Stimulated activated CD4-positive, alpha-beta T cell treated with anti-CD3 and anti-CD28 coated beads, TNF-alpha, amount 100 ng/mL, for 1 hour (primary cell): ENCODE measurements at regions not wholly inside any gene's neighbourhood (a gene's known extent, or its start where the extent isn't known, plus 50 kb on each side); places are given as distances from the start of the nearest gene placed in this dataset.

Source experiments
- DNase-seq, 3 donors: peaks; one replicate each; pipeline ENCODE4 v3.0.0-alpha.2; 2020; ENCODE audit warnings: low read depth in 3 of 3, low spot score in 1 of 3

DNA sequence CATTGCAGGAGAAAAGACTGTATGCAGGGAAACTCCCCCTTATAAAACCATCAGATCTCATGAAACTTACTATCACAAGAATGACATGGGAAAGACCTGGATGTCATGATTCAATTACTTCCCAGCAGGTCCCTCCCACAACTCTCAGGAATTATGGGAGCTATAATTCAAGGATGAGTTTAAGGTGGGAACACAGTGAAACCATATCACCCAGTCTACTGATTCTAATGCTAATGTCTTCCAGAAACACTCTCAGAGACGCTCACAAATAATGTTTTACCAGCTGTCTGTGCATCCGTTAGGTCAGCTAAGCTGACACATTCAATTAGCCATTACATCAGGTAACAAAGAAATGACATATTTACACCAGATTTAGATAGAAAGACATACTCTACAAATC, 637.9 kb downstream of the NLGN4Y start:
- DNase-seq, result no peak

DNA sequence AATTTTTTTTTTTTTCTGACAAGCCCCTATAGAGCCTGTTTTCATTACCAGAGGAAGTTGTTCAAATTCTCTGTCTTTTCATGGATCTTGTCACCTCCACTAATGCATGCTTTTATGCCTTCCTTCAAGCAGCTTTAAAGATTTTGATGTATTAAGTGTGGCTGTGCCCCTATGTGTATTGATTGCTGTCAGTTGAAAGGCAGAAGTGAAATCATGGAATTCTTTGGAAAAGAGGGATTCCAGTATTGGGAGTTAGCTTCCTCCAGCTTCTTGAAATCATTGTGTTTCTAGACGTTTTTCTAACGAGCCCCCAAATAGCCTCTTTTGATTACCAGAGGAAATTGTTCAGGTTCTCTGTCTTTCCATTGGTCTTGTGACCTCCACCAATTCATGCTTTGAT, 655.6 kb downstream of the NLGN4Y start:
- DNase-seq, result no peak

DNA sequence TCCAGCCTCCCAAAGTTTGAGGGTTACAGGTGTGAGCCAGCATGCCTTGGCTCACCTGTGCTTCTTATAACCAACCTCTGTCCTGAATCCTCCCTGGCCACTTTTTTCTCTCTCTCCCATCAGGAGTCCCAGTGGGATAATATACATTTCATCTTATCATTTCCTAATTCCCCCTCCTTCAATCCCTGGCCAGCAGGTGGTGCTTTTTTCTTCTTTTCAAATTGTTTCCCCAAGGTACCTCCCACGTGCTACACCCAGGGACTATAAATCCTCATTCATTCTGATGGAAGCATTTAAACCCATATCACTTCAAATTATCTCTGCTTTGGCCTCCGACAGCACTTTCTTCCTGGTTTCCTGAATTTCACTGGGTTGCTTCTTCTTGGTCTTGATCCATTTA, 704.7 kb downstream of the NLGN4Y start:
- no peak for DNase-seq

DNA sequence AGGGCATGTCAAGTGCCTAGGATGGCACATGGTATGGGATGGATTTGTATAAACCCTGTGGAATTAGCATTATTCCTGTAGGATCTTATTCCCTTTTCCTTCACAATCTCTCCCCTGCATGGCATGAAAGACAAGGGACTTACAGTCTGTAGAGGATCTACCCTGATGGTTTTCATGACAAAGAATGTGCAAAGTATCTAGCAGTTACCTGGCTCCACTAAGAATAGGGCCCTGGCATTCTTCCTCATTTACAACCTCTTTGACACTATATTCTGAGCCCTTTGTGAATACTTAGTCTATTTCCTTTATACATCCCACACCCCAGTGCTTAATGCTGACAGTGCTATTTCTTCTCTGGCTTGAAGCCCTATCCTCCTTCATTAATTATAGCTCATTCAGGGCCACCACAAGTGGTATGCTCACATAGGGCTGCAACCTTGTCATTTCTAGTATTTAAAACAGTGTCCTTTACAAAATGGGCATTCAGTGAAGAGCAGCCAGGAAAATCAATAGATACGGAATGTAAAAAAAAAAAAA, 715.3 kb downstream of the NLGN4Y start:
- DNase-seq, result no peak

GRCh38 chrY:15259286-15259685, 735.0 kb downstream of the NLGN4Y start:
- DNase-seq, result no peak

GRCh38 chrY:15286572-15286971, 762.2 kb downstream of the NLGN4Y start:
- DNase-seq, result no peak

DNA sequence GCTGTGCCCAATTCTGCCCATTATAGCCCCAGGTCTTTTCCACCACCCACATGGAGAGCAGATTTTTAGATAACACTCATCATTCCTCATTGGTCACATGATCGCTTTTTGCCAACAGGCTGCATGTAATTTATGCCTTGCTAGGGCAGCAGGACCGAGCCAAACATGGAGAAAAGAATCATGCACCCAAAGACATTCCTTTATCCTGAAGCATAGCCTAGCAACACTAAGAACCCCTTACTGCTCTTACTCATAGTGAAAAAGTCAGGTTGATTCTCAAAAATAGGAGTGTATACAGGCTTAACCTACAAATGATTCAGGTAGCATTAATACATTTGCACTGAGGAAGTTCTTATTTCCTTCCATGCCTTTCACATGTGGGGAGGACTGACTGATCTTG, 765.5 kb downstream of the NLGN4Y start:
- no peak for DNase-seq

DNA sequence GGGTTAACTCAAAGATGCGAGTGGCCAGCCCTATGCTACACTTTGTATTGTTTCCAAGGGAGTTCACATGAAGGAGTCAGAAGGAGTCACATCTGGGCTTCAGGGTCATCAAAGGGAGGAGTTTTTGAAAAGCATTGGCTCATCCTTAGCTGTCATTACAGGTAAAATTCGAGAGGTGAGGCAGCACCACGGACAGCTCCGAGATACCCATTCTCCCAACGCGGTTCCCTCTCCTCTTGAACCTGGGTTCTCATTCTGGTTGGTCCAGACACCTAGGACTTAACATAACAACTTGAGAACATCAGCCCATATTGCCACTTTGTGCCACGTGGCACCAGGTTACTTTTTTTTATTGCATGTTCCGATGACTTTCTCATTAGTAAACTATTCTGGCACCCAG, 768.6 kb downstream of the NLGN4Y start:
- no peak for DNase-seq

DNA sequence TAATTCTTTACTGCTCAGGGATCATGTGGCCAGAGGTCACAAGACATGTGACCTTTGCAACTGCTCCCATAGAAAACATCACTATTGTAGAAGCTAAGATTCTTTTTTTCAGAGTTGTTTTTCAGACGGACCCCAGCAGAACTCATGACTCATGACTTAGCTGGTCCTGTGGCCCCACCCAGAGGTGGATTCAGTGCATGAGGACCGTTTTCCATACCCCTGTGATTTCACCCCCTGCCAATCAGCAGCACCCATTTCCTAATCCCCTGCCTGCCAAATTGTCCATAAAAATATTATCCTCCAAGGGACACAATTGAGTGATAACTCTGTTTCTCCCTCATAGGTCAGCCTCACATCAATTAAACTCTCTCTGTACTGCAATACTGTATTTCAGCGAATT, 777.5 kb downstream of the NLGN4Y start:
- DNase-seq, result no peak

DNA sequence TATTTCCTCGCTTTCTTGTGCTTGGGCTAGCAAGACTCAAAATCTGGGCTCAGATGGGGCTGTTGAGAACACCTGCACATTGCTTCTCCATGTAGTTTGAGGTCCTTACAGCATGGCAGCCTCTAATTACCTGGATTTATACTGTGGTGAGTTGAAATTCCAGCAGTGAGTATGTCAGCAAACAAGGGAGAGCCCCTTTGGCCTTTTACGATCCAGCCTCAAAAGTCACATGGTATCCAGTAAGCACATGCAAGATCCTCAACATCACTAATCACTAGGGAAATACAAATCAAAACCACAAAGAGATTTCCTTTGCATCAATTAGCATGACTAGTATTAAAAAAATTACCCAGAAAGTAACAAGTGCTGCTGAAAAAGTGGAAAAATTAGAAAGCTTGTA, 787.8 kb downstream of the NLGN4Y start:
- DNase-seq, result no peak

DNA sequence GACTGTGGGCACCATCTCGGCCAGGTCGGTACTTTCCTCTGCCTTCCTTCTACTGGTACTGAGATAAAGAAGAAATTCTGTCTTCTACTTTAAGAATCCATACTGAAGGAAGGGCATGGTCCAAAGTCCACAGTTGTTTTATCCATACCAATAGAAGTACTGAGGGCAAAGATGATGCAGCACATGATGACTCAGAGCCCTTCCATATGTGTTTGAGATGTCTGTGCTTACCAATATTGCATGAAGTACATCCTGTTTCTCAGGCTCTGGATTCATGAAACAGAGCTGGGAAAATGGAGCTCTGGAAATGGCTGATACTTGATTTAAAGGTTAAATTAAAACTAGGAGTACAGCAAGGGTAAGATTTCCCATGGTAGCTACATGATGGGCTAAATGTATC, 799.9 kb downstream of the NLGN4Y start:
- no peak for DNase-seq

DNA sequence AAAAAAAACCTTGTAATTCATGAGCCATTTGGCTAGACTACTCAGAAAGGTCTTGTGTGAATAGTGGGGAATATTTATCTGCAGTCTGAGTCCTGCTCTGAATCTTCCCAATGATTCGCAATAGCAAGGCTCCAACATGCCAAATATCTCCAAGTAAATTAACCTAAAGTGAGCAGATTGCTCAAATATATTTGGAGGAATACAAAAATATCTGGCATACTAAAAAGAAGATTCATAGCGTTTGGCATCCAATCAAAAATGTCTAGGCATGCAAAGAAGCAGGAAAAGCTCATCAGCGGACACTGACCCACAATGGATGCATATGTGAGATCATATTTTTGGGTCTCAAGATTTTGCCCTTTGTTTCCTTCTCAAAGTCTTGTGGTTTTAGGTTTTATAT, 800.9 kb downstream of the NLGN4Y start:
- no peak for DNase-seq

- DNase-seq, result no peak
These were observed 802.3 kb downstream of the NLGN4Y start for GRCh38 chrY:15326673-15327072.

GRCh38 chrY:15328848-15329247, 804.5 kb downstream of the NLGN4Y start:
- DNase-seq, result no peak

DNA sequence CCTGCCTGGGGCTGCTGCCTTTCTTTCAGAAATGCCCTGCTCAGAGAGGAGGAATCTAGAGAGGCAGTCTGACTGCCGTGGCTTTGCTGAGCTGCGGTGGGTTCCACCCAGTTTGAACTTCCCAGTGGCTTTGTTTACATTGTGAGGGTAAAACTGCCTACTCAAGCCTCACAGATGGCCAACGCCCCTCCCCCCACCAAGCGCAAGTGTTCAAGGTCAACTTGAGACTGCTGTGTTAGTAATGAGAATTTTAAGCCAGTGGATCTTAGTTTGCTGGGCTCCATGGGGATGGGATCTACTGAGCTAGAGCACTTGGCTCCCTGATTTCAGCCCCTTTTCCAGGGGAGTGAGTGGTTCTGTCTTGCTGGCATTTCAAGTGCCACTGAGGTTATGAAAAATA, 819.2 kb downstream of the NLGN4Y start:
- DNase-seq, result no peak

GRCh38 chrY:15345471-15346155, 821.3 kb downstream of the NLGN4Y start:
- DNase-seq, result no peak

- DNase-seq, result no peak
These were observed 825.0 kb downstream of the NLGN4Y start for GRCh38 chrY:15349351-15349750.

- no peak for DNase-seq
These were observed 831.0 kb downstream of the NLGN4Y start for GRCh38 chrY:15355321-15355720.

GRCh38 chrY:15360471-15360870, 836.1 kb downstream of the NLGN4Y start:
- no peak for DNase-seq

GRCh38 chrY:15364996-15365395, 840.7 kb downstream of the NLGN4Y start:
- DNase-seq, result no peak

GRCh38 chrY:15368786-15369185, 844.5 kb downstream of the NLGN4Y start:
- no peak for DNase-seq

DNA sequence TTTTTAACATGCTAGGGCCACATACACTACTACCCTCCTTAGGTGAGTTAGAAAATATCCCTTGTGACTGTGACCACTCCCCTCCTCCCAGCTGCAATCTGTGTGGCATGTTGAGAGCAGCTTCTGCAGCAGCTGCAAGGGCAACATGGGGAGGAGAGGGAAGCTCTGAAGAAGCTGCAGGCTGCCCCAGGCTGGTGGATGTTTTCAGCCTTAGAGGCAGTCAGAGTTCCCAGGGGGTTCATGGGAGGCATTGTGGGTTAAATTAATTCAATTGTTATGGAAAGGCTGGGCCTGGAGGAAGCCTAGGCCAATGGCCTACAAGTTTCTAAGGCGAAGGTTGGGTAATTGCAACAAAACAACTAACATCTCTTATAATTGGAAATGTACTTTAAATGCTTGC, 860.8 kb downstream of the NLGN4Y start:
- no peak for DNase-seq

DNA sequence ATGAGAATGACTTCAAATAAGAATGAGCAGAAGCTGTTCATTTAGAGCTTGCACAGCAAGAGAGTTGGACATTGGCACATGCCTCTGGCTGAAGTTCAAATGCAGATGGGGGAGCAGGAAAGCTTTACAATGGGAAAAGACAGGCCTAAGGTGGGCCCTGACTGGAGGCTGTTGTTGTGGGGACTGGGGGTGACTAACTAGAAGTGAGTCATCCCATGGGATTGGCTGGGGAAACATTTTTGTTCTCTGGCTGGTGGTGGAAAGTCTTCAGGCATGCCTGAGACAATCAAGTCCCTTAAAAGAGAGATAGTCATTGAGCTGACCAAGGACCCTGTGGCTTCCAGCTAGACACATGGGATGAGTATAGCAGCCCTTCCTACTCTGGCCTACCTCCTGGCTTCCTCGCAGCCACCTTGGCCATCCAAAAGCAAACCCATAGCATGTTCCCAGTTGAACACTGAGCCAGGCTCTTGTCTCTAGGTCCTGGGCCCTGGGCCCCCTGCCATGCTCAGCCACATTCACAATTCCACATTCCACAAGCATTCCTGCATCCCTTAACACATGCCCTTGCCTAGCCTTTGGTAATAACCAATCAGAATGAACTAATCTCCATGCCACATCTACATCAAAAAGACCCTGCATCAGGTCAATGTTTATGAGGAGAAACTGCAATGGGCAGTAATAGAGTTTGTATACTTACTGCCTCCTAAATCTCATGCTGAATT, 873.4 kb downstream of the NLGN4Y start:
- no peak for DNase-seq
